NOMO-1 treated with DMSO at 0.1 percent for 48 hours (cell line): ENCODE measurements at regions not wholly inside any gene's neighbourhood (a gene's known extent, or its start where the extent isn't known, plus 50 kb on each side); places are given as distances from the start of the nearest gene placed in this dataset.
"Not testable (repeated sequence)": the region's sequence is repeated elsewhere in the genome, so short reads cannot be mapped to it uniquely, and the experiment has no call there.

Experiments used
- DNase-seq: peaks from one replicate; lab custom pipeline; 2025; ENCODE audit not compliant: unreplicated experiment; lab: John Stamatoyannopoulos, UW

DNA sequence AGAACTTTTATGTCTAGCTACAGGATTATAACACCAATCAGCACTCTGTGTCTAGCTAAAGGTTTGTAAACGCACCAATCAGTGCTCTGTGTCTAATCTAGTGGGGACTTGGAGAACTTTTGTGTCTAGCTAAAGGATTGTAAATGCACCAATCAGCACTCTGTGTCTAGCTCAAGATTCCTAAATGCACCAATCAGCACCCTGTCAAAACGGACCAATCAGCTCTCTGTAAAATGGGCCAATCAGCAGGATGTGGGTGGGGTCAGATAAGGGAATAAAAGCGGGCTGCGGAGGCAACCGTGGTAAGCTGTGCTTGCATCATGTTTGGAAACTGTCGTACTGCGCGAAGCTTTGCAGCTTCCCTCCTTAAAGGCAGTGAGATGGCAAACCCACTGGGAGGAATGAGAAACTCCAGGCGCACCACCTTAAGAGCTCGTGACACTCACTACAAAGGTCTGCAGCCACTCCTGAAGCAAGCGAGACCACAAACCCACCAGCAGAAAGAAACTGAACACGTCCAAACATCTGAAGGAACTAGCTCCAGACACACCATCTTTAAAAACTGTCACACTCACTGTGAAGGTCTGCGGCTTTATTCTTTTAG is 112.1 kb upstream of the DUSP22 start:
- not testable (repeated sequence) for DNase-seq

DNA sequence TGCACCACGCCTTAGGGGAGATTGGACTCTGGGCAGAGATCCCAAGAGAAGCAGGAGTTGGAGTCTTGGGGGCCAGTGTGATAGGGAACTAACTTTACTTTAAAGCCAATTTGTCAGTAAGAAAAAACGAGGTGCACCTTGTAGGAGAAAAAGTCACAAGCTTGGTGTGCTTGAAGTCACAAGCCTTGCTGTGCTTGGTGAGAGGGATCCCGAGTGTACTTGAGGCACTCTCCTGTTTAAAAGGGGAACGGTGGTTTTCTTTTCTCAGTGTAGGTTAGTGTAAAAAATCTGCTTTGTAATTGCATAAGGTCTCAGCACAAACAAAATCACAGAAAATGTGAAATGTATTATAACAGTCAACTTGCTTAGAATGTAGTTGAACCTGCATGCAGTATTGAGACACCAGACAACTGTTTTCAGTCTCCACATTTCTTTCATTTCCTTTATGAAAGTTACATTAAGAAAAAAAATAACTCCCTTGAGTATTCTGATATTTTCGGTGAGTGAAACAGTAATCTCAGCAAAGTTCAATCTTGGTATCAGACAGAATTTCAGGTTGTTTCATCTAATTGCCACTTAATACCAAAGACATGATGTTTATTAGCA is 111.1 kb upstream of the DUSP22 start:
- DNase-seq, result no peak

DNA sequence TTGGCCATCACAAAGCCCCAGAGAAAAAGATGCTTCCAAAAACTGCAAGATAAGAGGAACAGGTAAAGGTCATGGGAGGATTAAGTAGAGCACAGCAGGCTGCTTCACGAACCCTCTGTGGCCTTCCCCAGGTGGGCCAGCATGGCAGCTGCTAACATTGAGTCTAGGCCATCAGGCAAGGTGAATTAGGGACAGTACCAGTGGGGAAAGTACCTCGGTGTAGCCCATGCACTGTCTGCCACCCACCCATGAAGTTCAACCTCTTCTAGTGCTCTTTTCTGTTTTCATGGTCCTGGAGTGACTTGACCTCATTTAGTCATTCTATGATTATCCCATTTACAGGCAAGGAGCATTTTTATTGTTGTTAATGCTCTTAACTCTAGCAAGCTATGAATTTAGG is 108.6 kb upstream of the DUSP22 start:
- DNase-seq, result no peak

DNA sequence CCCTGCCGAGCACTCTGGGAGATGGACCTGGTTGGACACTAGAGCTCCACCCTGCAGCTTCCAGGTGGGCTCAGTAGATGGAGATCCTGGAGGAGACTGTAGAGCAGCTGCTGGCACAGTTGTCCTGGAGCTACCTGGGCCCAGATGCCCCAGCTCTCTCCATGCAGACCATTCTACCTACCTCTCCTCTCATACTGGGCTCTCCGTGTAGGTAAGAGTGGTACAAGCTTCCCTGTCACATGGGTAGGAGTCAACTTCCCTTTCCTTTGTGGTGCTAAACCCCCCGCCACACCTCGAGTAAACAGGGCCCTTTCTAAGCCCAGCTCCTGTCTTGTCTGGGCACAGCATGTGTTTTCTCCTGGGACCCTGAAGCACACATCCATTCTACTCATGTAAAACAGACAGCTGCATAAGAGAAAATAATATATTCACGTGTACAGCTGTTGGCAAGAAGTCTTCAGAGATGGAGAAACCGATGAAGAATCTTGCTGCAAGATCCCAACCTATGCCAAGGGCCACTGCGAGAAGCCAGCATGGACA is 108.1 kb upstream of the DUSP22 start:
- no peak for DNase-seq

DNA sequence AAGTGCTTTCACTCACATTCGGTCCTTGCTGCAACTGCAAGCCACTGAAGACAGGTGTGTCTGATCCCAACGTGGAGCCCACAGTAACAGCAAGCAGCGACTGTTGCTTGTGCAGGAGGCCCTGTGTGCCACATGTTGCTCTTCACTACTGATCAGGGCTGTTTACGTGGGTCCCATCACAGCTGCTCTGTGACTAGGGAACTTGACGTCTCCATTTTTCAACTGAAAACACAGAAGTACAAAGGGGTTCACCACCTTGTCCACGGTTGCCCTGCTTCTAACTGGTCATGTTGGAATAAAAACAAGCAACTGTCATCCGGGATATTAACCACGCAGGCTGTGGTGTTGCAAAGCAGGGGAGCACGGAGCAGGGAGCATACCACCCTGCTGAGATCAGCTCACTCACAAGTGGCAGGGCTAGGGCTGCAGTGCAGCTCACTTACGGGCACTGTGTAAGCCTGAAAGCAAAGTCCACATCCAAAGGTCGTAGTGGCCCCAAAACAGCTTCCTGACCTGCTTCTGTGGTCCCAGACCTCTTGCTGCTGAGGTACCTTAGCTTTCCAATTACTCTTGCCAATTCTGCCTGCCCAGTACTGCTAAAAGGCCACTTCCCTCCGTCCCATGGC is 105.8 kb upstream of the DUSP22 start:
- DNase-seq, result no peak

DNA sequence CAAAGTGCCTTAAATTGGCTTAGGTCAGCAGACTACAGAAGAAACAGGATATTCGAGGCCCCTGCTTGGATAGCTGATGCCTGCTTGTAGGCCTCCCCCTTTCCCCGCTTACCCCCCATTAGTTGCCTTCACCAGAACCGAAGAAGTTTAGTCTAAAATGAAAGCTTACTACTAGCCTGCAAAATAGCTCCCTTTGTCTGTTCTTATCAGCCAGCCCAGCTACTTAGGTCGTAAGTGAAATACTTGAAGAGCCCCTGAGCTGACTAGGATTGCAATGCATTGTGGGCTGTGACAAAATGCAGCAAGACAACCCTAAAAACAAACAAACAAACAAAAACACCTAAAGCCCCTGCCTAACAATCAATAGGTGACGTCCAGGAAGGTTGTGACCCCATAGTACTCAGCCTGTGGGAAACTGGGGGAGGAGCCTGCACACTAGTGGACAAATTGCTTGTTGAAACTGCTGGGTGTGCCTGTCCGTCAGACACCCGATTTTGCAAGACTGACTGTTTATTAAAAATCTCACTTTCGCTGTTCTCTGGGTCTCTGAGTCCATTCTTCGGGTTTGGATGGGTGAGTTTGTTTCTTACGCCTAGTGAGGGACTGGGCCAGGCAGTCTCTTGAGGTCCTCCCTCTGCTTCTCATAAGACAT is 105.0 kb upstream of the DUSP22 start:
- peak; percentile 29 for DNase-seq

DNA sequence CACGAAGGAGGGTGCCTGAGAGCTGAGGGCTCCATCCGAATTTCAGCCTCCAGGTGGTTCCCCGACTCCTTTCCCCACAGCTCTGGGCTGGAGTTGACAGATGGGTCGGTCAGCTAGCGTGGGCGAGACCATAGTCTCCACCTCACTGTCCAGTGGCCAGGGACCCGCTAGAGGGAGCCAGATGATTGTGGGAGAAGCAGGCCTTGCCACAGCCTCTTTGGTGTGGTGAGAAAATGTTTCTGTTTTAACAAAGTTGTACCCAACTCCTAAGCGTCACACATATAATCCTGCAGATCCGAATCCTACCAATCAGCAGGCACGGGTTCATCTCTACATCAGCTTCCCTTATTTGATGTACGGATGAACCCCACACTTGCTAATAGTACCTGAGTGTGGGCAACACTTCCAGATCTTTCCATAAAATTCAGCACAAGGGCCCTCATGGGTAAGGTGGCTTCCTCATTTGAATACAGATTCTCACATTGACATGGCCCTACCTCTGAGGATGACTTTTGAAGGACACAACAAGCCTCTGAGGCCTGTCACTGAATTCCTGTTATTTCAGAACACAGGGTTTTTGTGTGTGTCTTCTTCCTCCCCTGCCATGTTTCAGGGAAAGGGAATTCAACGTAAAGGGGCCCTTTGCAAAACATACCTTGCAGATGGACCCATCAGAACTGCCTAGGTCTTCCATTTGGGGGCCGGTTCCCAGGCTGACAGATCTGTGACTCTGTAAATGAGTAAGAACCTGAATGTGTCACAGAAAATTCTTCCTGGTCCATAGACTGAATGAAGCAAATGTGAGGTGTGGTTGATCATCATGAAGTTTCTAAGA is 103.2 kb upstream of the DUSP22 start:
- DNase-seq, result peak; percentile 73

DNA sequence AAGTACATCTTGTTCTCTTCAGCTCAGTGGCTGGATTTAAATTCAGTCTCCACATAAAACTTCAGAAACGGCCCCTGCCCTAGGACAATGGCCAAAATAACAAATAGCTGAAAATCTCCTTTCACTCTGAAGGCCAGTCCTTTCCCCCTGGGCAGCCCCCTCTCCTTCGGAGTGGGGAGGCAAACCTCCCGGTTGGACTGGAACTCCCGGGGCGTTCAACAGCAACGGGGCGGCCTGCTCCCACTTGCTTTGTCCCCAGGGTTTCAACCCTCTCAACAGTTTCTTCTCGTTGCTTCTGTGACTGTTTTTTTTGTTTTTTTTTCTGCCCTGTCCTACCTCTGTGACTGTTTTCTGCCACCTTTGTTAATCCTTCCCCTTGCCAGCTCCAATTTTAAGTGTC is 102.6 kb upstream of the DUSP22 start:
- no peak for DNase-seq

DNA sequence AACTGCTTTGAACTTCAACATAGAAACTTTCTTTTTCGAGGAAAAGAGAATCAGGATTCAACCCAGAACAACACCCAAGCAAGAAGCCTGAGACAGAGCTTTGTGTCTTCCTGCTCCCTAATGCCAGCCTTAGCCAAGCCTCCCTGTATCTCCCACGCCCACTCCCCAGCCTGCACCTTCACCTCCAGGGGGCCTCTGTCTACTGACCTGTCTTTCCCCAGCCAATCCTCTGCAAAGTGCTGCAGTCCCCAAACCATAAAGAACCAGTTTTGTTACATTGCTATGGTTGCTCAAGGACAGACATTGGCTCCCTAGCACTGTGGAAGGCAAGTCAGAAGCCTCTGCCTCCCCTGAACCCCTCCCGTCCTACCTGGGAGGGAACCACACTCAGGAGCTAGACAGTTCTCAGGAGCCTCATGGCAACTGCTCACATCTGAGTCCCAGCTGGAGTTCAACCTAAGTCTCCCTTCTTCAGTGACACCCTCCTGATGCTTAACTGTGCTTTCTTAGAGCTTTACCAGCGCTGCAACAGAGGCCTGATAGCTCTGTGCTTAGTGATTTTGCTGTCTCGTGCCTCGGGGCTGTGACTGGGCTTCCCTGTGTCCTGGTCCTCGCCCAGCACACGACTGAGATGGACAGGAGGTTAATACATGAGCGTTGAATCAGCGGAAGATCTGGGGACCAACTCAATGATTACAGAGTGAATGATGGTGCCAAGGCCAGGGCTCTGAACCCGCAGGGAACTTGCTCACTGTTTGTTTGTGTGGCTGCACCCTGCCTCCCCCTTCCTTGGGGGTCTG is 101.5 kb upstream of the DUSP22 start:
- DNase-seq, result no peak

DNA sequence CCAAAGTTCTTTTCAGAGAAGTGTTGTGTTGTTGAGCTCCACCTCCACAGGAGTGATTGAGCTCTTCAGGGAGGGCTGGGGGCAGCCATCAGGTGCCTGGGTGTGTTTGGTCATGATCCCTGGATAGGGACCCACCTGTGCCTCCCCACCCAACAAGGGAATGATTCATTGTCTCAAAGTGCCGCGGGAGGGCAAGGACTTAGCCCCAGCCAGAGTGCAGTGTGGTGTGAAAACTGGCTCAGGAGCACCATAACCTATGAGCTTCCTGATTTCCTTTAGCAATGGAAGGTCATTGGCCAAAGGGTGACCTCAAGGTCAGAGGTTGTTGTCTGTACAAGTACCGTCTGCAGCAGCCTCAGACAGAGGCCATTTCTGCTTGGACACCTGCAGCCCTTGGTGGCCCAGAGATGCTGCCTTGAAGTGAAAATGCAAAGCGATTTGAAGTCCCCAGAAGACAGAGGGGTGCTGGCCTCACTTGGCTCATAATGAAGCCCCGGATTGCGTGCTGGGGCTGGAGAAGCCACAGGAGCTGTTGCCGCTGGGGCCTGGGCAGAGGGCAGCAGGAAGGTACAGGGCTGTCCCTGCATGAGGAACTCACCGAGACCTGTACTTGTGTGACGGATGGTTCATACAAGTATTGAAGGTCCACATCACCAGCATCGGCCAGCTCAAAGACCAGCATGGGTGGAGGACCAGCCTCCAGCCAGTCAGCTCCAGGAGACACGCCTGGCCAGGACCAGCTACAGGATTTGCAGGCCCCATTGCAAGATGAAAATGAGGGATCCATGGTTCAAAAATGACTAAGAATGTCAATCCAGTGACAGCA is 100.6 kb upstream of the DUSP22 start:
- DNase-seq, result no peak

DNA sequence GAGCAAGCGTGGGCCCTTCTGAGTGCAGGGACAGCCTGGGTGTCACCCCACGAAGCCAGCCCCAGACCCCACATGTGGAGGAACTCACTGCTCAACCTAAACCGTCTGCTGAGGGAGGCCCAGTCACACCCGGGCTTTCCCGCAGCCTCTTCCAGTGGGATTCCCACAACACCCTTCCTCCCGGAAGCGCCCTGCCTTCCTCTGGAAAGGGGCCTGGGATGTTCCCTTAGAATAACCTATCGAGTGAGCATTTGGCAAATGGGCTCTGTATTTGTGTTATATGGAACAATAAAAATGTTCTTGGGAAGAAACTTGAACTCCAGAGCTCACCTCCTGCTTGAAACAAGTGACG is 100.0 kb upstream of the DUSP22 start:
- DNase-seq, result no peak

DNA sequence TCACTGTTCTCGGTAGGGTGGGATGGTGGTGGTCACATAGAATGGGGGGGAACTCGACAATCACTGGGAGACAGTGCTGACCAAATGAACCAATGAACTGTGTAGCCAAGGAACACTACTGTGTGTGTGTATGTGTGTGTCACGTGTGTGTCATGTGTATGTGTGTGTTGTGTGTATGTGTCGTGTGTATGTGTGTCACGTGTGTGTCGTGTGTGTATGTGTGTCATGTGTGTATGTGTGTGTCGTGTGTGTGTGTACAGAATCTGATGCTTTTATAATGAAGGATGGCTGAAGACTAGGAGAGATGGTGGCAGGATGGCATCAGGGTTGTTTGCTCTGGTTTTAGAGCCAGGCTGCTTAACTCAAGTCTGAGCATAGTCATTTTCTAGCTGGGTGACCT is 99.1 kb upstream of the DUSP22 start:
- no peak for DNase-seq

DNA sequence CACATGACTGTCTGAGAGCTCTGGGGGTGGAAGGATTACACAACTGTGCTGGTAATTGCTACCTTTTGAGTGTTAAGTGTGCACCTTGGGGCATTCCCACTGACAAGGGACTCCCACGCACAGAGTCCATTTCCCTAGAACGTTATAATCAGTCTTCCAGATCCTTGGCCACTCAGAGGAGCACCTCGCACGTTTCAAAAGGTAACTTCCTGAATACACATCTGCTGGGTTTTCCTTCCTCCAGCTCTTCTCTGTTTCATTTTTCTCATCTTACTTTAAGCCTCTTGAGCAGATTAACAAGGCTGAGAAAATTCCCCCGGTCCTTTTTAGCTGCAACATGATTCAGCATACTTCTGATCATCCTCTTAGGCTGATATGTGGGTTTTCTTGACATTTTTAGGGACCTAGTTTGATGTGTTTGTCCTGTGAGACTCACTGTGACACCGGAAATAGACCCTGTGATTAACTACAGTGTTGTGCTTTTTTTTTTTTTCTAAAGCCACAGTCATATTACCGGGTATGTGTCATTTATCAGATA is 98.4 kb upstream of the DUSP22 start:
- DNase-seq, result no peak

DNA sequence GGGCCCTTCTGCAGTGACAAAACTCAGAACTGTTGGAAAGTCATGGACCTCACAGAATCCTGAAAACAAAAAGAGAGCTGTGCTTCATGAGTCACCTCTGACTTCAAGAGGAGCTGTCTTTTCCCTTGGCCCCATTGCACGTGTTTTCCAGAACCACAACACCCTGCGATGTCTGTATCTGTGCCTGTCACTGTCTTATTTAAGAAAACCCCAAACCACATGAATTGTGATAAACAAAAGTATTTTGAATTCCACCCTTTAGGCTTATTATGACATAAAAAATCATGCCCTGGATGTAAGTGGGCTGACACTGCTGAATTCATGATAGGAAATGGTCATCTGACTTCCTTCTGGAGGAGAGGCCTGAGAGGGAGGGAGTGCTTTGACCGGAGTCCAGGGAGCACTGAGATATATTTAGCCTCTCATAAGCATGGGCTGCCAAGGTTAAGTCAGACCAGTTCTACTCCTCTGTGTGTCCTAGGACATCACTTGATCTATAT is 96.4 kb upstream of the DUSP22 start:
- DNase-seq, result no peak

DNA sequence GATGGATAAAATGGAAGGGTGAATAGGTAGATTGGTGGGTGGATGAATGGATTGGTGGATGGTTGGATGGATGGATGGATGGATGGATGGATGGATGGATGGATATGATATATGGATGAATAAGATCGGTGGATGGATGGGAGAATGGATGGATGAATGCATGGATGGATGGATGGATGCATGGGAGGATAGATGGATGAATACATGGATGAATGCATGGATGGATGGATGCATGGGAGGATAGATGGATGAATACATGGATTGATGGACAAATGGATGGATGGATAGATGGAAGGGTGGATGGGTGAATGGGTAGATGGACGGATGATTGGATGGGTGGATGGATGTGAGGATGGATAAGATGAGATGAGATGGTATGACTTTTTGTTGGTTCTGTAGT is 95.7 kb upstream of the DUSP22 start:
- DNase-seq, result no peak

DNA sequence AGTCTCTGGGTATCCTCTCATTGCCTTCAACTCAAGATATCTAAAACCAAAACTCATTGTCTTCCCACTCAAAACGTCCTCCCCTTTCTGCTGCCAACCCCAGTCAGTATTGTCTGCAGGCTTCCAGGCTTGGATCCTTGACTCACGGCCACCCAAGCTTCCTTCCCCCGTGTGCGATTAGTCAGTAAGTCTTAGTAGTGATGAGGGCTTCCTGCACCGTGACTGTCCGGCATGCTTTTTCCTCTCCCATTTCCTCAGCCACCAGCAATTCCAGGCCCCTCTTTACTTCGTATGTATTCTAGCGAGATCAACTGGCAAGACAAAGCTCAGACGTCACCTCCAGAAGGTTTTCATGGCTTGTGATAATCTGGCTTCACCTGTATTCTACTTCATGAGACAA is 88.6 kb upstream of the DUSP22 start:
- no peak for DNase-seq

DNA sequence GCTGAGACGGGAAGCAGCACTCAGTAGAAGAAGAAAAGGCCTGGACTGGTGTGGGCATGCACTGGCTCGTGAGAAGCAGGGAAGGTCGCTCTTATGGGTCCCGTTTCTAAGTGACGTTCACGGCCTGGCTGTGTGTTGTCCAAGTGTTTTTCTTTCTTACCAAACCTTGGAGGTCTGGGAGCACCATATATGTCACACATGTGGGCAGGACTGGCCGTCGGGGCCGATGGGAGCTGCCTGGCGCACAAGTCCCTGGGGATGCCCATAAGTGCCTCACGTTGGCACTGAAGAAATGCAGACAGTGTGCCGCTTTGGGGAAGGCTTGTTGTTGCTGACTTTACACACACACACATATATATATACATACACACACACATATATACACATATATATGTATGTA is 86.0 kb upstream of the DUSP22 start:
- no peak for DNase-seq

DNA sequence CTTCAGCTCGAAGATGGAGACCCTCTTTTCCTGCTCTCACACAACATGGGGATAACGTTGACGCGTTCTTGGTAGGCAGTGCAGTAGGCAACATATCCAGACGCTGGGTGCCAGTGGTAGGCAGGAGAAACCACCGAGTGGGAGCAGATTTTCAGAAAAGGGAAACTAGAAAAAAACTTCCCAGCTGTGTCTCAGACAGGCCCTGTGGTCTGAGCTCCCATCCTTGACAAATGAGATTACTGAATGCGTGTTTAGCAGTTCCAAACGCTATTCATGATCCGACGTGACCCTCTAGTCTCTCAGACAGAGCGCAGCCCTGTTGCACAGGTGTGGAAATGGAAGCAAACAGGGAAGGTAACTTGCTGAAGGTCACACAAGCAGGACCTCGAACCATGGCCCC is 83.9 kb upstream of the DUSP22 start:
- DNase-seq, result no peak

DNA sequence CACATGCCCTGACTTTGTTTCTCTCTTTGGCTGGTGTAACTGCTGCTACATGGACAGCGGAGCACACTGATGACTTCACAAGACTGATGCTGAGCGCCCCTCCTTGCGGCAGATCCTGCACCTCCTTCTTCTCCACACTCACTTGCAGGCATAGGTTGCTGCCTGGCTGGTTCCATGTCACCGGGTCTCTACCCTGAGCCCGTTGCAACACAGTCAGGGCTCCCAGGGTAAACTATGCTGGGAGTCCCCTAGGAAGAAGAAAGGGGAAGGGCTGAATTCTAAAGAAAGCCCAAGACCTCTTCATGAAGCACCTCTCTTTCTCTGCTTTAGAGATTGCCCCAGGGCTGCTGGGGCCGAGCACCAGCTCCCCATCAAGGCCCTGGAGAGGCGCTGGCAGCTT is 83.3 kb upstream of the DUSP22 start:
- DNase-seq, result no peak
